Amniotic stem cell (primary cell): ENCODE measurements at regions not wholly inside any gene's neighbourhood (a gene's known extent, or its start where the extent isn't known, plus 50 kb on each side); places are given as distances from the start of the nearest gene placed in this dataset.
"Not testable (repeated sequence)": the region's sequence is repeated elsewhere in the genome, so short reads cannot be mapped to it uniquely, and the experiment has no call there.

ENCODE experiments used
- DNase-seq: peaks from one replicate; lab custom pipeline; 2025; lab: John Stamatoyannopoulos, UW

- DNase-seq = no peak
These were observed 163.6 kb upstream of the PRICKLE2 start for GRCh38 chr3:64388886-64389285.

GRCh38 chr3:64387688-64388087 lies 162.4 kb upstream of the PRICKLE2 start:
- no peak for DNase-seq

GRCh38 chr3:64385277-64385676 lies 160.0 kb upstream of the PRICKLE2 start:
- DNase-seq = no peak

- no peak for DNase-seq
These were observed 159.3 kb upstream of the PRICKLE2 start for GRCh38 chr3:64384561-64384960.

GRCh38 chr3:64382153-64382552 lies 156.9 kb upstream of the PRICKLE2 start:
- no peak for DNase-seq

GRCh38 chr3:64381367-64381766 lies 156.1 kb upstream of the PRICKLE2 start:
- no peak for DNase-seq

- DNase-seq = no peak
These were observed 155.3 kb upstream of the PRICKLE2 start for GRCh38 chr3:64380546-64380945.

- DNase-seq = no peak
These were observed 154.0 kb upstream of the PRICKLE2 start for GRCh38 chr3:64379221-64379620.

- no peak for DNase-seq
These were observed 152.7 kb upstream of the PRICKLE2 start for GRCh38 chr3:64377942-64378341.

- DNase-seq = no peak
These were observed 150.5 kb upstream of the PRICKLE2 start for GRCh38 chr3:64375737-64376136.

GRCh38 chr3:64369390-64369789 lies 144.1 kb upstream of the PRICKLE2 start:
- no peak for DNase-seq

GRCh38 chr3:64368257-64369020 lies 143.2 kb upstream of the PRICKLE2 start:
- DNase-seq = no peak

- no peak for DNase-seq
These were observed 140.6 kb upstream of the PRICKLE2 start for GRCh38 chr3:64365877-64366276.

- no peak for DNase-seq
These were observed 138.6 kb upstream of the PRICKLE2 start for GRCh38 chr3:64363842-64364241.

- DNase-seq = no peak
These were observed 136.9 kb upstream of the PRICKLE2 start for GRCh38 chr3:64361962-64362735.

- DNase-seq = not testable (repeated sequence)
These were observed 135.8 kb upstream of the PRICKLE2 start for GRCh38 chr3:64361036-64361435.

- no peak for DNase-seq
These were observed 135.0 kb upstream of the PRICKLE2 start for GRCh38 chr3:64360280-64360679.

GRCh38 chr3:64359735-64360134 lies 134.5 kb upstream of the PRICKLE2 start:
- DNase-seq = no peak

GRCh38 chr3:64358853-64359252 lies 133.6 kb upstream of the PRICKLE2 start:
- no peak for DNase-seq

- DNase-seq = no peak
These were observed 132.9 kb upstream of the PRICKLE2 start for GRCh38 chr3:64358176-64358575.

- no peak for DNase-seq
These were observed 132.2 kb upstream of the PRICKLE2 start for GRCh38 chr3:64357481-64357880.

GRCh38 chr3:64355401-64355807 lies 130.1 kb upstream of the PRICKLE2 start:
- no peak for DNase-seq

- DNase-seq = no peak
These were observed 129.7 kb upstream of the PRICKLE2 start for GRCh38 chr3:64354956-64355355.
